Retinal pigment epithelial cell (primary cell): ENCODE measurements at regions not wholly inside any gene's neighbourhood (a gene's known extent, or its start where the extent isn't known, plus 50 kb on each side); places are given as distances from the start of the nearest gene placed in this dataset.

Experiments
- DNase-seq: peaks from one replicate; pipeline ENCODE4 v3.0.0-alpha.2; 2010; ENCODE audit warnings: low read depth
- H3K4me3 ChIP-seq: 2 replicates; pipeline ENCODE4 v1.5.1; 2011; ENCODE audit warnings: mild to moderate bottlenecking, low read length, control low read depth, moderate library complexity
- TF ChIP-seq, protein P1 (sequence below): conservative IDR thresholded peaks from 2 replicates; pipeline ENCODE4 v1.5.1; 2011; ENCODE audit warnings: low read depth, low read length, control low read depth, inconsistent platforms

DNA sequence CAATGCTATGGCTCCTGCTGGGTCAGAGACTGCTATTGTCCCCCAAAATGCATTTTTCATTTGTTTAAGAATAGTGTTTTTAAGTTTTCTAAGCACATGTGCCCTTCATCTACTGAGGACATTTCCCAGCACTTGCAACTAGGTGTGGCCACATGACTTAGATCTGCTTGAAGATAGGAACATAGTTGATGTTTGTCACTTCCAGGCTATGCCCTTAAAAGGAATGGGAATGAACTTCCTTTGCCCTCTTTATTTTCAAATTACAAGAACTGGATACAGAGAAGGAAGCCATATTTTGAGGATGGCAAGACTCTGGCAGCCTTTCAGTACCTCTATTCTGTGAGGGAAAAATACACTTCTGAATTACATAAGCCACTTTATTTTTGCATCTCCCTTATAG lies 203.0 kb upstream of the TFAP2D start:
- H3K4me3 ChIP-seq = no peak overlapping the region
- DNase-seq = no peak
- TF ChIP-seq, protein P1, sequence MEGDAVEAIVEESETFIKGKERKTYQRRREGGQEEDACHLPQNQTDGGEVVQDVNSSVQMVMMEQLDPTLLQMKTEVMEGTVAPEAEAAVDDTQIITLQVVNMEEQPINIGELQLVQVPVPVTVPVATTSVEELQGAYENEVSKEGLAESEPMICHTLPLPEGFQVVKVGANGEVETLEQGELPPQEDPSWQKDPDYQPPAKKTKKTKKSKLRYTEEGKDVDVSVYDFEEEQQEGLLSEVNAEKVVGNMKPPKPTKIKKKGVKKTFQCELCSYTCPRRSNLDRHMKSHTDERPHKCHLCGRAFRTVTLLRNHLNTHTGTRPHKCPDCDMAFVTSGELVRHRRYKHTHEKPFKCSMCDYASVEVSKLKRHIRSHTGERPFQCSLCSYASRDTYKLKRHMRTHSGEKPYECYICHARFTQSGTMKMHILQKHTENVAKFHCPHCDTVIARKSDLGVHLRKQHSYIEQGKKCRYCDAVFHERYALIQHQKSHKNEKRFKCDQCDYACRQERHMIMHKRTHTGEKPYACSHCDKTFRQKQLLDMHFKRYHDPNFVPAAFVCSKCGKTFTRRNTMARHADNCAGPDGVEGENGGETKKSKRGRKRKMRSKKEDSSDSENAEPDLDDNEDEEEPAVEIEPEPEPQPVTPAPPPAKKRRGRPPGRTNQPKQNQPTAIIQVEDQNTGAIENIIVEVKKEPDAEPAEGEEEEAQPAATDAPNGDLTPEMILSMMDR = no peak

DNA sequence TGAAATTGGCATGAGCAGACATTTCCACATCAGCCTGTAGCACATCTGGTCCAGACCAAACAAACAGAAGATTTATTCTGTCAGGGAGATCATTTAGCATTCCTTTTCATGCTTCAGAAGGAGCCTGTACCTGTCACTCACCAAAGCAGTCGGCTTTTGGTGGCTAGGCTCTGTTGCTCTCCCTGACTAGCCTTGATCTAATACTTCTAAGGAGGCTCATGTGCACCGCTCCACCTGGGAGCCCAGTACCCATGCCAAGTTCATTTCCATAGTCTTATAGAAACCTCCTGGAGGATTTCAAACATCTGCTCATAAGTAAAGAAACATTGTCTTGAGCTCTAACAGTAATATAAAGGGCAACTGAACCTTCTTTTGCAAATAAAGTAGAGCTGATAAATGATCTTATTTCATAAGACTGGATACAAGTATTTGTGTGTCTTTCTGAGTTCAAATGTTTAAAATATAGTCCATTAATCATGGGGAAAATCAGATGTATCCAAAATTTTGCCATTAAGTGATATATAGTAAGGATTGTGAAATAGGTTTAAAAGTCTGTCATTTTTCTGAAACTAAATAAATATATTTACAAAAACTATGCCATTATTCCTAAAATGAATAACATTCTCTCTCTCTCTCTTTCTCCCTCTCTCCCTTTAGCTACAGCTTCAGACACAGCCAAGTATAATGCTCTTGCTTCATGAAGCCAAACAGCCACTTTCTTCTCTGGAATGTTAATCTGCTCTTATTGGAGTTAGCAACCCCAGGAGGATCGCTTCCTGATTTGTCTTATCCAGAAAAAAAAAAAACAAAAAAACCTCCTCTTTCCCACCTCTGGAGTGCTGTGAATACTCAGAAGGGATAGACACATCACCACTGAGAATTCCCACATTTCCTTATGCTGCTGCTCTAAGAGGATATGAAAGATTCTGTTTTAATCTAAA lies 192.7 kb upstream of the TFAP2D start:
- peak; percentile 33 for DNase-seq
- H3K4me3 ChIP-seq = no peak overlapping the region
- TF ChIP-seq, protein P1 = no peak

DNA sequence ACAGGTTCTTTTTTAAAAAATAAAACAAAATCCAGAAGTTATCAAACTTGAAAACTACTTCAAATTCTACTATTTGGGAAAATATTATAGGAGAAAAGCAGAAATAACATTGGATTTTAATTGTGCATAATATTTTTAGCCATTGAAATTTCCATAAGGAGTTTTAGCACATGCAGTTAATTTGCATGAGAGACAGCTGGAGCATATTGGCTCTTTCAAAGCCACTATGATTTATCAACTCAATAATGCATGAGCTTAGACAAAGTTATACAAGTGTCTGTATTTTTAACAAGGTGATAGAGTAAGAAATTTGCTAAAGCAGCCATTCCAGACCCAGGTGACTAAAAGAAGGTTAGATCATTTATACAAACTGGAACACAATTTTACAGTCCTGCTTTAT lies 189.0 kb upstream of the TFAP2D start:
- no peak for DNase-seq
- H3K4me3 ChIP-seq = no peak overlapping the region
- TF ChIP-seq, protein P1 = no peak

GRCh38 chr6:50527985-50528384 lies 185.3 kb upstream of the TFAP2D start:
- TF ChIP-seq, protein P1 = no peak
- no peak for DNase-seq
- no peak overlapping the region for H3K4me3 ChIP-seq

DNA sequence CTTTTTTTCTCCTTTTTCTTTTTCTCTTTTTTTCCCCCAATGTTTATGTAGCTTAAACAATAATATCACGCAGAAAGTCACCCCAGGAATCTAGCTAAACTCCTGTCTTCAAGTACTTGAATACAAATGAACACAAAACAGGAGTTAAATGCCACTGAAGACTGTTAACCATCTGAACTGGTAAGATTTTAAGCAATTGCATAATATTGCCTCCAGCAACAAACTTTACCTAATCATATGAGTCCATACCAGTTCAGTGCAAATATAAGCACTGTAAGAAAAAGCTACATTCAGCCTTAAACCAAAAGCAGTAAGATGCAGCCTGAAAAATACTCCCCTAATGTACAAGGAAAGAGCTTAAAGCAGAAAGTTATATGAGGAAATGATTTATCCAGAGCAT lies 173.9 kb upstream of the TFAP2D start:
- TF ChIP-seq, protein P1 = no peak
- H3K4me3 ChIP-seq = no peak overlapping the region

DNA sequence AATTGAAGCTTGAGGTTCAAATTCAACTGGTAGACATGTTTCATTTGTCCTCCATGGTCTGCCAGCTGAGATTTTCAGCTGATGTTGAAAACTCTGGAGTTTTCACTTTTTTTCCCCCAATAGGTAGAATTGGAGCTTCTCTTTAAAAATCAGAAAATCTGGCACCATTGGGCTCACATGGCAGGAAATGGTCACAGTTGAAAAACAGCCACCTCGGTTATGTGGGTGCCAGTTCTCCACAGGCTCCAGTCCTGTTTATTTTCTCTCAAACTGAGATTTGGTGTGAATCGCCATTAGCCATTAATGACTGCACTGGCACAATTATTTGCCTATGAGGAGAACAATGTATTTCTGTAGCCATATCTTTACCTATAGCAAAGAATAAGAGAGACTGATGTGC lies 171.4 kb upstream of the TFAP2D start:
- no peak for DNase-seq
- TF ChIP-seq, protein P1 = no peak
- H3K4me3 ChIP-seq = no peak overlapping the region

More for the DNA sequence above, 173.9 kb upstream of the TFAP2D start:
- no peak for DNase-seq

GRCh38 chr6:50543666-50544065 lies 169.7 kb upstream of the TFAP2D start:
- no peak overlapping the region for H3K4me3 ChIP-seq
- DNase-seq = no peak

More at GRCh38 chr6:50543666-50544065, 169.7 kb upstream of the TFAP2D start:
- TF ChIP-seq, protein P1 = no peak
